SU-DHL-6 (cell line): ENCODE measurements at regions not wholly inside any gene's neighbourhood (a gene's known extent, or its start where the extent isn't known, plus 50 kb on each side); places are given as distances from the start of the nearest gene placed in this dataset.
"Not testable (repeated sequence)": the region's sequence is repeated elsewhere in the genome, so short reads cannot be mapped to it uniquely, and the experiment has no call there.

Experiments
- H2AFZ ChIP-seq: fragments of 200-600 bp; sonication (generic); 2 replicates; pipeline ENCODE4 v1.6.1; 2014; ENCODE audit warnings: low read depth, mild to moderate bottlenecking, moderate library complexity, mixed read lengths, antibody characterized with exemption, low read length; ENCODE audit not compliant: severe bottlenecking
- H3F3A ChIP-seq: fragments of 200-600 bp; shearing (Covaris generic); 2 replicates; pipeline ENCODE4 v1.6.0; 2016; ENCODE audit warnings: antibody characterized with exemption, mild to moderate bottlenecking; ENCODE audit not compliant: insufficient read depth
- H3K27ac ChIP-seq: fragments of 200-600 bp; sonication (generic); 2 replicates; pipeline ENCODE4 v1.5.1; 2016; ENCODE audit warnings: low read depth, mild to moderate bottlenecking, low read length, moderate library complexity, mixed read lengths
- H3K27me3 ChIP-seq: fragments of 200-600 bp; sonication (generic), shearing (Covaris generic); 2 replicates; pipeline ENCODE4 v1.6.0; 2014; ENCODE audit warnings: mild to moderate bottlenecking, low read length
- H3K36me3 ChIP-seq: fragments of 200-600 bp; sonication (generic); 2 replicates; pipeline ENCODE4 v1.6.1; 2014; ENCODE audit warnings: mild to moderate bottlenecking, low read length, mixed read lengths
- H3K4me2 ChIP-seq: fragments of 300-600, 200-600 bp; shearing (Covaris generic), sonication (generic); 2 replicates; pipeline ENCODE4 v1.6.0; 2014; ENCODE audit warnings: low read length, low read depth, mild to moderate bottlenecking; ENCODE audit not compliant: poor library complexity, severe bottlenecking
- H3K4me3 ChIP-seq: fragments of 200-600 bp; sonication (generic); 2 replicates; pipeline ENCODE4 v1.5.1; 2014; ENCODE audit warnings: antibody characterized with exemption, low read length, mild to moderate bottlenecking, mixed read lengths; ENCODE audit not compliant: insufficient read depth, poor library complexity, severe bottlenecking
- H3K79me2 ChIP-seq: fragments of 200-600 bp; sonication (generic); 2 replicates; pipeline ENCODE4 v1.6.1; 2014; ENCODE audit warnings: mild to moderate bottlenecking, low read length, moderate library complexity; ENCODE audit not compliant: insufficient read depth
- H3K9ac ChIP-seq: fragments of 200-600 bp; sonication (generic); 2 replicates; pipeline ENCODE4 v1.7.0; 2014; ENCODE audit warnings: mild to moderate bottlenecking, low read length
- H3K9me2 ChIP-seq: fragments of 200-600 bp; sonication (generic); replicated peaks from 2 replicates; pipeline ENCODE4 v1.6.1; 2014; ENCODE audit warnings: low read length; ENCODE audit not compliant: insufficient read depth
- H3K9me3 ChIP-seq: fragments of 200-600 bp; sonication (generic); 2 replicates; pipeline ENCODE4 v1.6.1; 2014; ENCODE audit warnings: low read length, mixed read lengths; ENCODE audit not compliant: insufficient read depth
- H4K20me1 ChIP-seq: fragments of 200-600 bp; sonication (generic); 2 replicates; pipeline ENCODE4 v1.6.1; 2014; ENCODE audit warnings: low read depth, mild to moderate bottlenecking, antibody characterized with exemption, low read length, moderate library complexity, mixed read lengths
- CTCF ChIP-seq: fragments of 200-600 bp; sonication (generic); IDR thresholded peaks from one replicate; pipeline ENCODE4 v1.5.1; 2017; ENCODE audit warnings: antibody characterized with exemption, mild to moderate bottlenecking, low read length, moderate library complexity; ENCODE audit not compliant: insufficient read depth, poor library complexity, severe bottlenecking
- EZH2phosphoT487 ChIP-seq: fragments of 200-600 bp; sonication (generic), shearing (Covaris generic); conservative IDR thresholded peaks from 2 replicates; pipeline ENCODE4 v1.6.1; 2018; ENCODE audit warnings: mild to moderate bottlenecking, antibody characterized with exemption, low read length, moderate library complexity, mixed read lengths

- H3F3A ChIP-seq = no peaks in the 10 kb centered on the region
- no peaks in the 10 kb centered on the region for H3K36me3 ChIP-seq
Measured at GRCh38 chr5:96322217-96322616, 110.8 kb downstream of the PCSK1 start.

DNA sequence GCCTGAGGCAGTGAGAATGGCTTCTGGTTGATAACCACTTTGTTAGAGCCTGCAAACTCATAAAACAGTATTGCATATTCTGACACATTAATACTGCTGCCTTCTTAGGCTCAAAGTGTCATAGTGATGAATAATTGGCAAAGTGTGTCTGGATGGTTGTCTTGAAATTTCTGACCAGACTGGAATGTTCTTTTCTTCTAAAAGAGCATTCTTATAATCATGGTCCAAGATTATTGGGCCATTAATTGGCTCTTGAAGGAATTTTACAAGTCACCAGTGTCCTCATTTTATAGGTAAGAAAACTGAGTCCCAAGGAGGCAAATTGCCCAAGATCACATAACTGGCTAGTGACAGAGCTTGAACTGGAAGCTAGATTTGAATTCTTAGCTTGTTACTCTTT, 111.7 kb downstream of the PCSK1 start:
- no peaks in the 10 kb centered on the region for H3F3A ChIP-seq
- no peaks in the 10 kb centered on the region for H3K36me3 ChIP-seq
- no peaks in the 10 kb centered on the region for H4K20me1 ChIP-seq
- no peak overlapping the region for H3K4me3 ChIP-seq
- H3K9me2 ChIP-seq = no peaks in the 10 kb centered on the region
- no peak overlapping the region for H3K9ac ChIP-seq
- H3K27ac ChIP-seq = no peak overlapping the region
- no peaks in the 10 kb centered on the region for H3K79me2 ChIP-seq
- H3K9me3 ChIP-seq = no peaks in the 10 kb centered on the region
- no peaks in the 10 kb centered on the region for H3K27me3 ChIP-seq
- no peak for TF ChIP-seq CTCF
- TF ChIP-seq EZH2phosphoT487 = no peak
- H3K4me2 ChIP-seq = no peak overlapping the region
- no peak overlapping the region for H2AFZ ChIP-seq

More at GRCh38 chr5:96322217-96322616, 110.8 kb downstream of the PCSK1 start:
- H3K27ac ChIP-seq = no peak overlapping the region
- TF ChIP-seq CTCF (no peak), EZH2phosphoT487 (no peak)
- no peaks in the 10 kb centered on the region for H3K27me3 ChIP-seq
- no peak overlapping the region for H2AFZ ChIP-seq
- no peak overlapping the region for H3K4me2 ChIP-seq
- no peak overlapping the region for H3K4me3 ChIP-seq
- no peaks in the 10 kb centered on the region for H4K20me1 ChIP-seq
- H3K9me2 ChIP-seq = no peaks in the 10 kb centered on the region
- H3K79me2 ChIP-seq = no peaks in the 10 kb centered on the region
- no peak overlapping the region for H3K9ac ChIP-seq
- H3K9me3 ChIP-seq = no peaks in the 10 kb centered on the region

- no peaks in the 10 kb centered on the region for H3K9me3 ChIP-seq
- H3K27ac ChIP-seq = no peak overlapping the region
- no peaks in the 10 kb centered on the region for H3K36me3 ChIP-seq
- TF ChIP-seq EZH2phosphoT487 (no peak), CTCF (no peak)
- no peak overlapping the region for H3K9ac ChIP-seq
- H3K27me3 ChIP-seq = no peaks in the 10 kb centered on the region
- no peak overlapping the region for H3K4me2 ChIP-seq
- no peak overlapping the region for H3K4me3 ChIP-seq
- no peaks in the 10 kb centered on the region for H3K9me2 ChIP-seq
- no peak overlapping the region for H2AFZ ChIP-seq
- no peaks in the 10 kb centered on the region for H4K20me1 ChIP-seq
- H3F3A ChIP-seq = no peaks in the 10 kb centered on the region
- H3K79me2 ChIP-seq = no peaks in the 10 kb centered on the region
Measured at GRCh38 chr5:96320797-96321196, 112.3 kb downstream of the PCSK1 start.

GRCh38 chr5:96319981-96320739, 112.9 kb downstream of the PCSK1 start:
- H3F3A ChIP-seq, H3K9me3 ChIP-seq, H3K27me3 ChIP-seq, H3K27ac ChIP-seq, H2AFZ ChIP-seq, H3K36me3 ChIP-seq, H3K9me2 ChIP-seq, H3K9ac ChIP-seq, H4K20me1 ChIP-seq, H3K4me2 ChIP-seq, H3K79me2 ChIP-seq, H3K4me3 ChIP-seq: not testable (repeated sequence)
